SU-DHL-6 (cell line): ENCODE measurements at regions not wholly inside any gene's neighbourhood (a gene's known extent, or its start where the extent isn't known, plus 50 kb on each side); places are given as distances from the start of the nearest gene placed in this dataset.

Source experiments
- H2AFZ ChIP-seq: fragments of 200-600 bp; sonication (generic); 2 replicates; pipeline ENCODE4 v1.6.1; 2014; ENCODE audit warnings: low read depth, mild to moderate bottlenecking, moderate library complexity, mixed read lengths, antibody characterized with exemption, low read length; ENCODE audit not compliant: severe bottlenecking
- H3F3A ChIP-seq: fragments of 200-600 bp; shearing (Covaris generic); 2 replicates; pipeline ENCODE4 v1.6.0; 2016; ENCODE audit warnings: antibody characterized with exemption, mild to moderate bottlenecking; ENCODE audit not compliant: insufficient read depth
- H3K27ac ChIP-seq: fragments of 200-600 bp; sonication (generic); 2 replicates; pipeline ENCODE4 v1.5.1; 2016; ENCODE audit warnings: low read depth, mild to moderate bottlenecking, low read length, moderate library complexity, mixed read lengths
- H3K27me3 ChIP-seq: fragments of 200-600 bp; sonication (generic), shearing (Covaris generic); 2 replicates; pipeline ENCODE4 v1.6.0; 2014; ENCODE audit warnings: mild to moderate bottlenecking, low read length
- H3K36me3 ChIP-seq: fragments of 200-600 bp; sonication (generic); 2 replicates; pipeline ENCODE4 v1.6.1; 2014; ENCODE audit warnings: mild to moderate bottlenecking, low read length, mixed read lengths
- H3K4me2 ChIP-seq: fragments of 300-600, 200-600 bp; shearing (Covaris generic), sonication (generic); 2 replicates; pipeline ENCODE4 v1.6.0; 2014; ENCODE audit warnings: low read length, low read depth, mild to moderate bottlenecking; ENCODE audit not compliant: poor library complexity, severe bottlenecking
- H3K4me3 ChIP-seq: fragments of 200-600 bp; sonication (generic); 2 replicates; pipeline ENCODE4 v1.5.1; 2014; ENCODE audit warnings: antibody characterized with exemption, low read length, mild to moderate bottlenecking, mixed read lengths; ENCODE audit not compliant: insufficient read depth, poor library complexity, severe bottlenecking
- H3K79me2 ChIP-seq: fragments of 200-600 bp; sonication (generic); 2 replicates; pipeline ENCODE4 v1.6.1; 2014; ENCODE audit warnings: mild to moderate bottlenecking, low read length, moderate library complexity; ENCODE audit not compliant: insufficient read depth
- H3K9ac ChIP-seq: fragments of 200-600 bp; sonication (generic); 2 replicates; pipeline ENCODE4 v1.7.0; 2014; ENCODE audit warnings: mild to moderate bottlenecking, low read length
- H3K9me2 ChIP-seq: fragments of 200-600 bp; sonication (generic); replicated peaks from 2 replicates; pipeline ENCODE4 v1.6.1; 2014; ENCODE audit warnings: low read length; ENCODE audit not compliant: insufficient read depth
- H3K9me3 ChIP-seq: fragments of 200-600 bp; sonication (generic); 2 replicates; pipeline ENCODE4 v1.6.1; 2014; ENCODE audit warnings: low read length, mixed read lengths; ENCODE audit not compliant: insufficient read depth
- H4K20me1 ChIP-seq: fragments of 200-600 bp; sonication (generic); 2 replicates; pipeline ENCODE4 v1.6.1; 2014; ENCODE audit warnings: low read depth, mild to moderate bottlenecking, antibody characterized with exemption, low read length, moderate library complexity, mixed read lengths
- EZH2phosphoT487 ChIP-seq: fragments of 200-600 bp; sonication (generic), shearing (Covaris generic); conservative IDR thresholded peaks from 2 replicates; pipeline ENCODE4 v1.6.1; 2018; ENCODE audit warnings: mild to moderate bottlenecking, antibody characterized with exemption, low read length, moderate library complexity, mixed read lengths
- TF ChIP-seq, protein P1 (sequence below): fragments of 200-600 bp; sonication (generic); IDR thresholded peaks from one replicate; pipeline ENCODE4 v1.5.1; 2017; ENCODE audit warnings: antibody characterized with exemption, mild to moderate bottlenecking, low read length, moderate library complexity; ENCODE audit not compliant: insufficient read depth, poor library complexity, severe bottlenecking

DNA sequence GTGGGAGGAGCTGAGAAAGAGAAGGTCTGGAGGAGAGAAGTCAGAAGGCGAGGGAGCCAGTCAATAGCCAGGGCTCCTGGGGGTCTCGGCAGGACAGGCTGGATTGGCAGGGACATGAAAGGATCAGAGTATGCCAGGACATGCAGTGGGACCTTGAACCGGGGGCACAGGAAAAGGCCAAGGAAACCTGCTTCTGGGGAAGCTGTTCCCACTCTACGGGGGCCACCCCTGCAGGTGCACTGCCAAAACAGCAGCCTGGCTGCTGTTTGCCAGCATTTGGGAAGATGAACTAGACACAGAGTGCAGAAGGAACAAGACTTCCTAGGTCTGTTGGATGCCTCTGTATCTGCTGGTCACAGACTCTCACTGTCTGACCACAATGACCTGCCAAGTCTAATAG is 194.9 kb upstream of the PRSS58 start:
- Histone ChIP-seq H3K4me3 (no peak overlapping the region), H2AFZ (no peak overlapping the region), H3K27me3 (no peaks in the 10 kb centered on the region), H3K79me2 (no peaks in the 10 kb centered on the region), H3K9me3 (no peaks in the 10 kb centered on the region), H3K27ac (no peak overlapping the region), H4K20me1 (no peaks in the 10 kb centered on the region), H3K9me2 (no peaks in the 10 kb centered on the region), H3K36me3 (no peaks in the 10 kb centered on the region), H3K4me2 (no peak overlapping the region), H3F3A (no peaks in the 10 kb centered on the region), H3K9ac (no peak overlapping the region)
- TF ChIP-seq, protein P1, sequence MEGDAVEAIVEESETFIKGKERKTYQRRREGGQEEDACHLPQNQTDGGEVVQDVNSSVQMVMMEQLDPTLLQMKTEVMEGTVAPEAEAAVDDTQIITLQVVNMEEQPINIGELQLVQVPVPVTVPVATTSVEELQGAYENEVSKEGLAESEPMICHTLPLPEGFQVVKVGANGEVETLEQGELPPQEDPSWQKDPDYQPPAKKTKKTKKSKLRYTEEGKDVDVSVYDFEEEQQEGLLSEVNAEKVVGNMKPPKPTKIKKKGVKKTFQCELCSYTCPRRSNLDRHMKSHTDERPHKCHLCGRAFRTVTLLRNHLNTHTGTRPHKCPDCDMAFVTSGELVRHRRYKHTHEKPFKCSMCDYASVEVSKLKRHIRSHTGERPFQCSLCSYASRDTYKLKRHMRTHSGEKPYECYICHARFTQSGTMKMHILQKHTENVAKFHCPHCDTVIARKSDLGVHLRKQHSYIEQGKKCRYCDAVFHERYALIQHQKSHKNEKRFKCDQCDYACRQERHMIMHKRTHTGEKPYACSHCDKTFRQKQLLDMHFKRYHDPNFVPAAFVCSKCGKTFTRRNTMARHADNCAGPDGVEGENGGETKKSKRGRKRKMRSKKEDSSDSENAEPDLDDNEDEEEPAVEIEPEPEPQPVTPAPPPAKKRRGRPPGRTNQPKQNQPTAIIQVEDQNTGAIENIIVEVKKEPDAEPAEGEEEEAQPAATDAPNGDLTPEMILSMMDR: no peak
- TF ChIP-seq EZH2phosphoT487: no peak

DNA sequence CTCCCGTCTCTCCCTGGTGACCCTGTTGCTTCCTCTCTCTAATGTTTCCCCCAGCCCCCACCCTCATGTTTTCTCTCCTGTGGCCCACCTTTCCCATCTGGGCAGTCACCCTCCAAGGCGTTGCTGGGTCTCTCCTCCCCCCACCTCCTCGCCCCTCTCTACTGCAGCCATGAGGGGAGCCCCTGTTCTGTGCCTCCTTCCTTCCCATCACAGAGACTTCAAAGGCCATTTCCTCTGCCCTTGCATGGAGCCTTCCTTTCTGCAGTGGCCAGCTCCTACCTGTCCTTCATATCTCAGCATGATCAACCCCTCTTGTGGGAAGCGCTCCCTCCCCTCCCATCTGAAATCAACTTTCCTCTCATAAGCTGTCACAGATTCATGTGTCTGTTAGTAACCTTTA is 194.0 kb upstream of the PRSS58 start:
- no peak overlapping the region for H3K27ac ChIP-seq
- H3K9ac ChIP-seq: no peak overlapping the region
- no peaks in the 10 kb centered on the region for H3F3A ChIP-seq
- no peak overlapping the region for H3K4me2 ChIP-seq
- no peaks in the 10 kb centered on the region for H3K9me3 ChIP-seq
- no peak overlapping the region for H3K4me3 ChIP-seq
- no peaks in the 10 kb centered on the region for H4K20me1 ChIP-seq
- H3K27me3 ChIP-seq: no peaks in the 10 kb centered on the region
- no peak overlapping the region for H2AFZ ChIP-seq
- TF ChIP-seq EZH2phosphoT487: no peak
- TF ChIP-seq, protein P1: no peak
- no peaks in the 10 kb centered on the region for H3K9me2 ChIP-seq
- H3K79me2 ChIP-seq: no peaks in the 10 kb centered on the region
- no peaks in the 10 kb centered on the region for H3K36me3 ChIP-seq

DNA sequence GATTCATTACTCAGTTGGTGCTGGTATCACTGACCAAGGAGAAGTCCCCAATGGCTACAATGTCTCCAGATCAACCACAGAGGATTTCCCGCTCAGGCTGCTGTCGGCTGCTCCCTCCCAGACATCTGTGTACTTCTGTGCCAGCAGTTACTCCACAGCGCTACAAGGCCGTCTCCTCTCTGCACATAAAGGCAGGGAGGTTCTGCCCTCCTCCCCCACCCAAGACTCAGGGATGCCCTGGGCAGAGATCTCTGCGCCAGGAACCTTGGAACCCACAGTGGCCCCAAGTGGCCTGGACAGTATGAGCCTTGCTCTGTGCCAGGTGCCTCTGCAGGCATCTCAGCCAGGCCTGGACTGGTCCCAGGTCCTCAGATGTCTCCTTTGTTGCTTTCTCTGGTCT is 193.4 kb upstream of the PRSS58 start:
- Histone ChIP-seq H3K9me3 (no peaks in the 10 kb centered on the region), H3K36me3 (no peaks in the 10 kb centered on the region), H3K27me3 (no peaks in the 10 kb centered on the region), H3K9me2 (no peaks in the 10 kb centered on the region), H3K27ac (no peak overlapping the region), H4K20me1 (no peaks in the 10 kb centered on the region), H3F3A (no peaks in the 10 kb centered on the region), H3K79me2 (no peaks in the 10 kb centered on the region), H3K9ac (no peak overlapping the region), H2AFZ (no peak overlapping the region), H3K4me2 (no peak overlapping the region), H3K4me3 (no peak overlapping the region)
- TF ChIP-seq, protein P1: no peak
- TF ChIP-seq EZH2phosphoT487: no peak
